C4-2B (cell line): ENCODE measurements at regions not wholly inside any gene's neighbourhood (a gene's known extent, or its start where the extent isn't known, plus 50 kb on each side); places are given as distances from the start of the nearest gene placed in this dataset.

ENCODE experiments used
- H3K27ac ChIP-seq: fragments of 450-650 bp; 2 replicates; pipeline ENCODE4 v1.5.1; 2017
- ZFX ChIP-seq: fragments of 450-650 bp; IDR thresholded peaks from 2 replicates; pipeline ENCODE4 v1.6.1; 2017
- TF ChIP-seq, protein P1 (sequence below): fragments of 450-650 bp; conservative IDR thresholded peaks from 2 replicates; pipeline ENCODE4 v1.5.1; 2017; ENCODE audit warnings: mild to moderate bottlenecking

DNA sequence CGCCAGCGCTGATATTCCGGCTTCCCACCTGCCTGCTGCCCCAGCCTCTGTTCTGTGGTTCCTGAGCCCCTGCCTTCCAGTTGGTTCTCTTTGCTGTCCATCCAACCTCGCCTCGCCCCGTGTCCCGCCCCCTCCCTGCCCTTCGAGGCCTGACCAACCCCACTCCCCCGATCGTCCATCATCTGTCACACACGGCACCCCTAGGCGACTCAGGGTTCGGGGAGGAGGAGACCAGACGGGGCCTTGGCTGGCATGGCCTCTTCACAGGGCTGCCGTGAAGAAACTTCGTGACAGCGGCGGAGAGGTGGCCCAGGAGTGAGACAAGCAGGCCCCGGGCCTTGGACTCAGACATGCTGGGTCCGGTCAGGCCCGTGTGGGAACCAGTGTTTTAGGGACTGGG, 226.1 kb downstream of the QKI start:
- no peak for TF ChIP-seq ZFX
- TF ChIP-seq, protein P1, sequence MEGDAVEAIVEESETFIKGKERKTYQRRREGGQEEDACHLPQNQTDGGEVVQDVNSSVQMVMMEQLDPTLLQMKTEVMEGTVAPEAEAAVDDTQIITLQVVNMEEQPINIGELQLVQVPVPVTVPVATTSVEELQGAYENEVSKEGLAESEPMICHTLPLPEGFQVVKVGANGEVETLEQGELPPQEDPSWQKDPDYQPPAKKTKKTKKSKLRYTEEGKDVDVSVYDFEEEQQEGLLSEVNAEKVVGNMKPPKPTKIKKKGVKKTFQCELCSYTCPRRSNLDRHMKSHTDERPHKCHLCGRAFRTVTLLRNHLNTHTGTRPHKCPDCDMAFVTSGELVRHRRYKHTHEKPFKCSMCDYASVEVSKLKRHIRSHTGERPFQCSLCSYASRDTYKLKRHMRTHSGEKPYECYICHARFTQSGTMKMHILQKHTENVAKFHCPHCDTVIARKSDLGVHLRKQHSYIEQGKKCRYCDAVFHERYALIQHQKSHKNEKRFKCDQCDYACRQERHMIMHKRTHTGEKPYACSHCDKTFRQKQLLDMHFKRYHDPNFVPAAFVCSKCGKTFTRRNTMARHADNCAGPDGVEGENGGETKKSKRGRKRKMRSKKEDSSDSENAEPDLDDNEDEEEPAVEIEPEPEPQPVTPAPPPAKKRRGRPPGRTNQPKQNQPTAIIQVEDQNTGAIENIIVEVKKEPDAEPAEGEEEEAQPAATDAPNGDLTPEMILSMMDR, result no peak
- no peak overlapping the region for H3K27ac ChIP-seq

DNA sequence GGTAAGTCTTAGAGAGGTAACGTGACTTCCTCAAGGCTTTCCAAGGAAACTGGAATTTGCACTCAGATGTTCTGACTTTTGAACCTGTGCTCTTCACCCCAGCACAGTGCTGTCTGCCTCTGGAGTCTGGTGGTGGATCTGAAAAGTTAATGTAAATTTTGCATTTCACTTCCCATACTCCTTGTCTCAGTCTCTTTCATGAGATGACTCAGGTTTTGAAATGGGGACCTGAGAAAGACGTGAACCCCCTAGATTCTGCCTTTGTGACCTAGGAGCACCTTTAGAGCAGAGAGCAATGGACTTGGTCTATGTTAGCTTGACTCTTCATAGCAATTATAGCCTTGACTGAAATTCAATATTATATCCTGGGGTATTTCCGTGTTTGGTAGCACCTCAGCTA, 223.0 kb downstream of the QKI start:
- no peak overlapping the region for H3K27ac ChIP-seq
- TF ChIP-seq ZFX, result no peak
- TF ChIP-seq, protein P1, result no peak

DNA sequence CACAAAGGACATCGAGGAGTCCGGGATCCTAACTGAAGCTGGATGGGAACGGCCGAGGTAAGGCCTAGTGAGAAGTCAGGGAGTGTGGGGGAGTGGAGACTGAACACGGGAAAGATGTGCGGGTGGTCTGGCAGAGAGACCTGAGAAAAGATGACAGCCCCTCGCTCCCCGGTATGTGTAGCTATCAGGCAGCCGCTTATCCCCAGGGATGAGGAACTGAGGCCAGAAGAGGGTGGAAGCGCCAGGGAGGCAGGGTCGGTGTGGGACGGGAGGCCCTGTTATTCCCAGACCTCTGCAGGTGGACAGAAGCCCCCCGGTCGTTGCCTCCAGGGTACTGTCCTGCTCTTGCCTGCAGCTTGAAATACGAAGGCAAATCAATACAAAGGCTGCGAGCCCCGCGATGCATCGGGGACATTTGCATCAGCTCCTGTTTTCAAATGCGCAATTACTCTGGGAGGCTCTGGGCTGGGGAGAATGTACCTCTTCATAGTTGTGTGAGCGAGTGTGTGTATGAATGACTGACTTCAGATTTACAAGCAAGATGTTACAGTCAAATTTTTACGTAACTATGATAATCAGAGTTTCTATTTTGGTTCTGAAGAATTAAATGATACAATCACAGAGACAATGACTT, 221.3 kb downstream of the QKI start:
- H3K27ac ChIP-seq, result no peak overlapping the region
- no peak for TF ChIP-seq ZFX
- TF ChIP-seq, protein P1, result no peak

DNA sequence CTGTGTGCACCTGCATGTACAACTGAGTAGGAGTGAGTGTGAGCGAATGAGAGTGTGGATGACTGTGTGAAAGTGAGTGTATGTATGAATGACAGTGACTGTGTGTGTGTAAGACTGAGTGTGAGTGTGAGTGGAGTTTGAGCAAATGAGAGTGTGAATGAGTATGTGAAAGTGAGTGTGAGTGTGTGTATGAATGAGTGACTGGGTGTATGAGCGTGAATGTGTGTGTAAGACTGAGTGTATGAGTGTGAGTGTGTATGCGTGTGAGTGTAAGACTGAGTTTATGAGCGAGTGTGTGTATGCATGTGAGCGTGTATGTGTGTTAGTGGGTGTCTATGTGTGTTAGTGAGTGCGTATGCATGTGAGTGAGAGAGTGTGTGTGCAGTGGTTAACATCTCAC, 220.8 kb downstream of the QKI start:
- no peak for TF ChIP-seq ZFX
- TF ChIP-seq, protein P1, result no peak

DNA sequence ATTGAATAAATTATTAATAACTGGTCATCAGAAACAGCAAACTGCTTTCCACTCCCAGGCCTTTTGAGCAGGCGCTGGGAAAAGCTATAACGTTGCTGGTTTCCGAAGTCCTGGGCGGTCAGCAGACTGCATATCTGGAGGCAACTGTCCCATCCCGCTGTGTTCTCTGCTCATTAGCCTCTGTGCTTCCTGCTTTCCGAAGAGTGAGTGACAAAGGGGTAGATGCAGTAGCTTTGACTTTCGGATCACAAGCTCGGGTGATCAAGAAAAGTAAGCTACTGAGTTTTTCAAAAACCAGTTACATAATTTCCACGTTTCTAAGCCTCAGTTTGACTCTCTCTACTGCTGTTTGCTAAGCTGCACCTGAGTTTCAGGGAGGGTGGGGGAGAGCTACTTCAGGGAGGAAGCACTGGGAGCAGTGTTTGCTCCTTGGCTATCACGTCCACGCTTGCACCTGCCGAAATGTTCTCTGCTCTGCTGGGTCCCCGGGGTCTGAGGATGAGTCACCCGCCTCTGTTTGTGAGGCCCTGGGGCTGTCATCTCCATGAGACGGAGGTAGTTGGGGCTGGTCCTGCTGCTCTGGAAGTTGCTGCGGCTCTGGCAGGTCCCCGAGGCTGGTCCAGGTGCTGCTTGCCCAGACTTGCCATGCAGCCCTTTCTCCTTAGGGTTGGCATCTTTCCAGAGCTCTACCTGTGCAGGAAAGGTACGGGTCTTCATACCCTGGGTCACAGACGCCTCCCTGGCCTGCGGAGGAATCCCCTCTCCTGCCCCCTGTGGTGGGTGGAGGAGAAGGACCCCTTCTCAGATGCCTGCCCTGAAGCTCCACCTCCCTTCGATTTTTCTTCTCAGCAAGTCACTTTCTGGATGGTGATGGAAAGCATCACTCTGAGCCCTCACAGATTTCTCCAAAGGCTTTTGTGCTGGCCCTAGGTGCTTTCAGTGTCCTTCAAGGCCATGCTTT, 220.0 kb downstream of the QKI start:
- TF ChIP-seq ZFX, result no peak
- TF ChIP-seq, protein P1, result no peak
- no peak overlapping the region for H3K27ac ChIP-seq

More for the DNA sequence above, 220.8 kb downstream of the QKI start:
- H3K27ac ChIP-seq, result no peak overlapping the region

DNA sequence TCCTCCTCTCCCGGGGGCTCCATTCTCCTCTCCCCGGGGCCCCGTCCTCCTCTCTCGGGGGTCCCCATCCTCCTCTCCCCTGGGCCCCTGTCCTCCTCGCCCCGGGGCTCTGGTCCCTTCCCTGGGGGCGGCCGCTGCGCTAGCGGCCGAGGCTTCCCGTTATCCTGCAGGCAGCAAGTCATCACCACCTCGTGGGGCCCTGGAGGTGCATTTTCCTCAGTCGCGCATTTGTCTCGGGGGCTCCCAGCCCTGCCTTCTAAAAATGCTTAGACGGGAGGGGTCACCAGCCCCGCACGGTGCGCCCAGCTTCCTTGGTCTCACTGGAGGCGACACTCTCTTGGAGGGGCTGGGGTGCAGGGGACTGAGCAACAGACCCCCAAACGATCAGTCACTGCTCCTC, 216.5 kb downstream of the QKI start:
- no peak overlapping the region for H3K27ac ChIP-seq
- TF ChIP-seq, protein P1, result no peak
- no peak for TF ChIP-seq ZFX

DNA sequence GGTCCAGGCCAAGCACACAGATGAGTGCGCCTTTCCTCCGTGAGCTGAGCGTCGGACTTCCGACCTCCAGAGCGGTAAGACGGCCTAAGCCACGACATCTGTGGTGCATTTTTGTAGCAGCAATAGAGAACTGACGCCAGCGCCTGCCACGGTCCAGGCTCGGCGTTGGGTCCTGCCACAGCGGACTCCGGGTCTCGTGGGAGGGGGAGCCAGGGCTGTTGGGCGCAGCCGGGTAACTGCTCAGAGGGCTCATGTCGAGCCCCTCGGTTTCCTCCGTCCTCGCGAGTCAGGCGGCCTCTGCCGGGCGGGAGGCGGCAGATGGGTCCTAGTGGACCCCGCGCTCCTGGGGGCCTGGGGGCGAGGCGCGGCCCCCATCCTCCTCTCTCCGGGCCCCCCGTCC, 216.1 kb downstream of the QKI start:
- H3K27ac ChIP-seq, result no peak overlapping the region
- no peak for TF ChIP-seq ZFX
- TF ChIP-seq, protein P1, result no peak
